Thyroid gland (tissue), 4 donors: ENCODE measurements at regions not wholly inside any gene's neighbourhood (a gene's known extent, or its start where the extent isn't known, plus 50 kb on each side); places are given as distances from the start of the nearest gene placed in this dataset.

Experiments
- DNase-seq, 2 donors: peaks; one replicate each; pipeline ENCODE4 v3.0.0-alpha.2; 2019
- H3K27ac ChIP-seq, 3 donors: fragments of 200-600 bp; sonication (generic); 1 replicate in 2 of 3; 2 replicates in 1 of 3; pipeline ENCODE4 v1.5.1; 2016 to 2019; ENCODE audit warnings: mild to moderate bottlenecking in 1 of 3, moderate library complexity in 1 of 3
- H3K27me3 ChIP-seq: fragments of 200-600 bp; sonication (generic); one replicate; pipeline ENCODE4 v1.5.1; 2019
- H3K36me3 ChIP-seq, 2 donors: fragments of 200-600 bp; sonication (generic); one replicate each; pipeline ENCODE4 v1.5.1; 2016 to 2019
- H3K4me1 ChIP-seq, 2 donors: fragments of 200-600 bp; sonication (generic); one replicate each; pipeline ENCODE4 v1.5.1; 2017 to 2019
- H3K4me3 ChIP-seq, 3 donors: fragments of 200-600 bp; sonication (generic); replicated peaks in 1 of 3; 1 replicate in 2 of 3; 2 replicates in 1 of 3; pipeline ENCODE4 v1.5.1; 2016; ENCODE audit warnings: mild to moderate bottlenecking in 1 of 3
- H3K9me3 ChIP-seq: fragments of 200-600 bp; sonication (generic); one replicate; pipeline ENCODE4 v1.5.1; 2017
- CTCF ChIP-seq, 6 experiments: fragments of 200-600 bp in 3 of 6; fragments of 450-650 bp in 3 of 6; sonication (generic) in 3 of 6; IDR thresholded peaks; one replicate each; pipeline ENCODE4 v1.5.1; 2016 to 2019; ENCODE audit warnings: antibody characterized with exemption in 6 of 6, mild to moderate bottlenecking in 2 of 6, inconsistent platforms in 1 of 6, moderate library complexity in 1 of 6
- POLR2A ChIP-seq, 2 donors: fragments of 450-650 bp; IDR thresholded peaks; one replicate each; pipeline ENCODE4 v1.6.1; 2017; ENCODE audit warnings: antibody characterized with exemption in 2 of 2, mild to moderate bottlenecking in 2 of 2, moderate library complexity in 1 of 2
- WGBS, 2 donors: methylation state at CpG; one replicate each; pipeline ENCODE4 v1.1.5; 2017; 5-methylcytosine and 5-hydroxymethylcytosine counted together
- intact Hi-C: fragments of 100-400 bp; cut with DNase I; formaldehyde crosslinking; loops from one replicate; pipeline ENCODE4 v1.15.1; 2023

GRCh38 chr11:112760396-112761059 lies 200.7 kb upstream of the NCAM1 start:
- 85 to 88% methylated on average over 7 of the region's 7 CpGs for WGBS, 2 donors
- no peaks in the 10 kb centered on the region for H3K4me1 ChIP-seq

GRCh38 chr11:112761911-112762706 lies 199.1 kb upstream of the NCAM1 start:
- H3K27me3 ChIP-seq = no peaks in the 10 kb centered on the region
- H3K36me3 ChIP-seq = no peaks in the 10 kb centered on the region
- TF ChIP-seq CTCF (IDR thresholded peaks at IDR 0.05) (no peak), POLR2A (IDR thresholded peaks at IDR 0.05) (no peak)
- no peak overlapping the region for H3K27ac ChIP-seq
- H3K9me3 ChIP-seq = no peaks in the 10 kb centered on the region
- H3K4me3 ChIP-seq = no peak overlapping the region
- DNase-seq = no peak
- intact Hi-C loops = no loop called here
- WGBS, 2 donors = 58 to 66% methylated on average over 6 of the region's 6 CpGs
- H3K4me1 ChIP-seq = no peaks in the 10 kb centered on the region

More at GRCh38 chr11:112760396-112761059, 200.7 kb upstream of the NCAM1 start:
- intact Hi-C loops = no loop called here
- no peak for DNase-seq
- Histone ChIP-seq H3K4me3 (no peak overlapping the region), H3K27me3 (no peaks in the 10 kb centered on the region), H3K27ac (no peak overlapping the region), H3K9me3 (no peaks in the 10 kb centered on the region), H3K36me3 (no peaks in the 10 kb centered on the region)
- TF ChIP-seq CTCF (IDR thresholded peaks at IDR 0.05) = no peak
- TF ChIP-seq POLR2A (IDR thresholded peaks at IDR 0.05) = no peak

GRCh38 chr11:112762707-112763090 lies 198.5 kb upstream of the NCAM1 start:
- intact Hi-C loops = no loop called here
- no peak for DNase-seq
- H3K27me3 ChIP-seq = no peaks in the 10 kb centered on the region
- H3K4me3 ChIP-seq = no peak overlapping the region
- H3K36me3 ChIP-seq = no peaks in the 10 kb centered on the region
- no peak overlapping the region for H3K27ac ChIP-seq
- TF ChIP-seq CTCF (IDR thresholded peaks at IDR 0.05) = no peak
- no peak for TF ChIP-seq POLR2A (IDR thresholded peaks at IDR 0.05)
- 55 to 59% methylated on average over 4 of the region's 4 CpGs for WGBS, 2 donors
- no peaks in the 10 kb centered on the region for H3K4me1 ChIP-seq
- no peaks in the 10 kb centered on the region for H3K9me3 ChIP-seq

GRCh38 chr11:112765337-112765736 lies 195.9 kb upstream of the NCAM1 start:
- DNase-seq = no peak
- H3K9me3 ChIP-seq = no peaks in the 10 kb centered on the region
- H3K36me3 ChIP-seq = no peaks in the 10 kb centered on the region
- no peaks in the 10 kb centered on the region for H3K27me3 ChIP-seq
- WGBS, 2 donors = 89 to 93% methylated on average over 5 of the region's 5 CpGs
- H3K27ac ChIP-seq = no peak overlapping the region
- intact Hi-C loops = no loop called here
- H3K4me3 ChIP-seq = no peak overlapping the region
- no peaks in the 10 kb centered on the region for H3K4me1 ChIP-seq
- TF ChIP-seq CTCF (IDR thresholded peaks at IDR 0.05) (no peak), POLR2A (IDR thresholded peaks at IDR 0.05) (no peak)

GRCh38 chr11:112769170-112769569 lies 192.1 kb upstream of the NCAM1 start:
- no peak overlapping the region for H3K27ac ChIP-seq
- H3K36me3 ChIP-seq = no peaks in the 10 kb centered on the region
- intact Hi-C loops = no loop called here
- no peak overlapping the region for H3K4me3 ChIP-seq
- H3K9me3 ChIP-seq = no peaks in the 10 kb centered on the region
- H3K27me3 ChIP-seq = no peaks in the 10 kb centered on the region
- WGBS, 2 donors = 75 to 82% methylated on average over 5 of the region's 5 CpGs
- H3K4me1 ChIP-seq = no peaks in the 10 kb centered on the region
- TF ChIP-seq POLR2A (IDR thresholded peaks at IDR 0.05) (no peak), CTCF (IDR thresholded peaks at IDR 0.05) (no peak)
- DNase-seq = no peak
